ENCODE measurements at regions not wholly inside any gene's neighbourhood (a gene's known extent, or its start where the extent isn't known, plus 50 kb on each side); places are given as distances from the start of the nearest gene placed in this dataset.

DNA sequence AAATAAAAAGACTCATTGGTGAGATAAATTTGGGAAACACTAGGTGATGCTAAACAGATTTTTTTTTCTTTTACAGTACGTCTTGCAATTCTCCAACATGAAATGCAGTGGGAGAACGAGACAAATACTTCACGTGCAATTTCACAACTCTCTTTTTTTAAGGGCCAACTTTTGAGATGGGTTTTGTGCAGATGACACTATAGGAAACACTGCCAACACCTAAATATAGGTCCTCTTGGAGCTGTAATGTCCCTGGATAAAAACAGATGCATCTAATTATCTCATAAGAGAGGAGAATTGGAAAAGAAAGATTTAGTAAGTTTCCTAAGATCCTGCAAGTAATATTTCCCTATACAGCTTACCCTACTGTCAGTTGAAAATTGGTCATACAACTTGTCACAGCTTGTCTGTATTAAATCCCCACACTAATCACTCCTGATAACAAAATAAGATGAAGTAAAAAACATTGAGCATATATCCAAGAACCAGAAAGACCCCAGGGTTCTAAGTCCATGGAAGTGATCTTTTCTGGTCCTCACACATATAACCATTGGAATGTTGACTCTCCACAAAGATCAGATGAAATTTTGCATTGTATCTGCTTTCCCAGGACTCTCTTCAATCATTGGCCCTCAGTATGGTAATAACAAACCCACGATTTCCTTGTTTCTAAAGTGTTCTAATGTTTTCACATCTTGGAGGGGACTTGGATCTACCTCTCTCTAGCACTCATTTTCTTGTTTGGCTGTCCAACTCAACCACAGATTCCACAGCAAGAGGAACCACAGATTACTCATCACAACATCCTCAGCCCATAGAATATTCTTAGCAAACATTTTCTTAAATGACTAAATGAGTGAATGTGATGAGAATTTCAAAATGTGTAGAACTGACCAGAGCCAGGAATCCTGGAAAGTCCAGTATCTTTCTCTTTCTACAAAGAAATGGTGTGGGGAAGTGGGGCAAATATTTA lies 769.4 kb upstream of the USP15 start:
- TF ChIP-seq, protein P1, sequence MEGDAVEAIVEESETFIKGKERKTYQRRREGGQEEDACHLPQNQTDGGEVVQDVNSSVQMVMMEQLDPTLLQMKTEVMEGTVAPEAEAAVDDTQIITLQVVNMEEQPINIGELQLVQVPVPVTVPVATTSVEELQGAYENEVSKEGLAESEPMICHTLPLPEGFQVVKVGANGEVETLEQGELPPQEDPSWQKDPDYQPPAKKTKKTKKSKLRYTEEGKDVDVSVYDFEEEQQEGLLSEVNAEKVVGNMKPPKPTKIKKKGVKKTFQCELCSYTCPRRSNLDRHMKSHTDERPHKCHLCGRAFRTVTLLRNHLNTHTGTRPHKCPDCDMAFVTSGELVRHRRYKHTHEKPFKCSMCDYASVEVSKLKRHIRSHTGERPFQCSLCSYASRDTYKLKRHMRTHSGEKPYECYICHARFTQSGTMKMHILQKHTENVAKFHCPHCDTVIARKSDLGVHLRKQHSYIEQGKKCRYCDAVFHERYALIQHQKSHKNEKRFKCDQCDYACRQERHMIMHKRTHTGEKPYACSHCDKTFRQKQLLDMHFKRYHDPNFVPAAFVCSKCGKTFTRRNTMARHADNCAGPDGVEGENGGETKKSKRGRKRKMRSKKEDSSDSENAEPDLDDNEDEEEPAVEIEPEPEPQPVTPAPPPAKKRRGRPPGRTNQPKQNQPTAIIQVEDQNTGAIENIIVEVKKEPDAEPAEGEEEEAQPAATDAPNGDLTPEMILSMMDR (IDR thresholded peaks at IDR 0.05) = no peak
- no peak for TF ChIP-seq POLR2A (IDR thresholded peaks at IDR 0.05)
- H3K4me3 ChIP-seq = no peak overlapping the region
- DNase-seq (no peak), ATAC-seq (no peak)
- H3K36me3 ChIP-seq (replicated peaks in 1 of 2; ENCODE audit: insufficient read depth in 1 of 2, low read depth in 2 of 2) = no peaks in the 10 kb centered on the region
- 47 to 55% methylated on average over 4 of the region's 4 CpGs for WGBS, 2 donors
- intact Hi-C loops (cut with DNase I) = no loop called here
- H3K27me3 ChIP-seq = no peaks in the 10 kb centered on the region
- no peaks in the 10 kb centered on the region for H3K9me3 ChIP-seq
- no peaks in the 10 kb centered on the region for H3K4me1 ChIP-seq
- H3K27ac ChIP-seq = no peak overlapping the region

- Histone ChIP-seq H3K9me3 (no peaks in the 10 kb centered on the region), H3K36me3 (replicated peaks in 1 of 2; ENCODE audit: insufficient read depth in 1 of 2, low read depth in 2 of 2) (no peaks in the 10 kb centered on the region), H3K4me3 (no peak overlapping the region), H3K27me3 (no peaks in the 10 kb centered on the region), H3K4me1 (no peaks in the 10 kb centered on the region), H3K27ac (no peak overlapping the region)
- ATAC-seq = no peak
- no peak for DNase-seq
- intact Hi-C loops (cut with DNase I) = no loop called here
- no peak for TF ChIP-seq POLR2A (IDR thresholded peaks at IDR 0.05)
- TF ChIP-seq, protein P1 (IDR thresholded peaks at IDR 0.05) = no peak
These were observed 758.0 kb upstream of the USP15 start for GRCh38 chr12:61502179-61502578.

- Histone ChIP-seq H3K36me3 (replicated peaks in 1 of 2; ENCODE audit: insufficient read depth in 1 of 2, low read depth in 2 of 2) (no peaks in the 10 kb centered on the region), H3K4me1 (no peaks in the 10 kb centered on the region), H3K27ac (no peak overlapping the region), H3K4me3 (no peak overlapping the region), H3K9me3 (no peaks in the 10 kb centered on the region), H3K27me3 (no peaks in the 10 kb centered on the region)
- no peak for ATAC-seq
- no peak for DNase-seq
- 0 to 5% methylated on average over 1 of the region's 1 CpG for WGBS, 2 donors
- no peak for TF ChIP-seq POLR2A (IDR thresholded peaks at IDR 0.05)
- TF ChIP-seq, protein P1 (IDR thresholded peaks at IDR 0.05) = no peak
- intact Hi-C loops (cut with DNase I) = no loop called here
These were observed 755.7 kb upstream of the USP15 start for GRCh38 chr12:61504396-61505080.

DNA sequence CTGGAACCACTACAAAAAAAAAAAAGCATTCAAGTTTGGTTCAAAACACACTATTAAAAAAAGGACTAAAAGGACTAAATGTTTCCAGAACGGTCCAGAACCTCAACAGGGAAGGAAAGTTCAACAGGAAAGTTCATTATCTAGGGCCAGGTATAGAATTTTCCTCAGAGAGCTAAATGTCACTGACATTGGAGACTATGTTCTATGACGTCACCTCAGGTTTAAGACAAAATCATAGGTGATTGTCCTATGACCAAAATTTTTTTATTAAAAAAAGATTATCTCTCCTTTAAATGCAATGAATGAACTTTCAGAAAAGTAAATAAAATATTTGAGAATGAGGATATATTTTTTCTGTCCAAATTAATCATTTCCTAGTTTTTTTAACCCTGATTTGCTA lies 746.7 kb upstream of the USP15 start:
- Histone ChIP-seq H3K4me1 (no peaks in the 10 kb centered on the region), H3K27ac (no peak overlapping the region), H3K36me3 (replicated peaks in 1 of 2; ENCODE audit: insufficient read depth in 1 of 2, low read depth in 2 of 2) (no peaks in the 10 kb centered on the region), H3K27me3 (no peaks in the 10 kb centered on the region), H3K4me3 (no peak overlapping the region), H3K9me3 (no peaks in the 10 kb centered on the region)
- intact Hi-C loops (cut with DNase I) = no loop called here
- ATAC-seq (no peak), DNase-seq (no peak)
- 49 to 74% methylated on average over 2 of the region's 2 CpGs for WGBS, 2 donors
- no peak for TF ChIP-seq POLR2A (IDR thresholded peaks at IDR 0.05)
- TF ChIP-seq, protein P1 (IDR thresholded peaks at IDR 0.05) = no peak
